GM19372 (cell line): ENCODE measurements at regions not wholly inside any gene's neighbourhood (a gene's known extent, or its start where the extent isn't known, plus 50 kb on each side); places are given as distances from the start of the nearest gene placed in this dataset.

ENCODE experiments used
- ATAC-seq: cut with Tn5 transposase; IDR thresholded peaks from one replicate; pipeline ENCODE4 v1.9.1; 2021; ENCODE audit warnings: mild to moderate bottlenecking, low read depth, moderate library complexity; ENCODE audit not compliant: unreplicated experiment

GRCh38 chr1:187283984-187284383 is 455.2 kb downstream of the PLA2G4A start:
- ATAC-seq, result no peak

DNA sequence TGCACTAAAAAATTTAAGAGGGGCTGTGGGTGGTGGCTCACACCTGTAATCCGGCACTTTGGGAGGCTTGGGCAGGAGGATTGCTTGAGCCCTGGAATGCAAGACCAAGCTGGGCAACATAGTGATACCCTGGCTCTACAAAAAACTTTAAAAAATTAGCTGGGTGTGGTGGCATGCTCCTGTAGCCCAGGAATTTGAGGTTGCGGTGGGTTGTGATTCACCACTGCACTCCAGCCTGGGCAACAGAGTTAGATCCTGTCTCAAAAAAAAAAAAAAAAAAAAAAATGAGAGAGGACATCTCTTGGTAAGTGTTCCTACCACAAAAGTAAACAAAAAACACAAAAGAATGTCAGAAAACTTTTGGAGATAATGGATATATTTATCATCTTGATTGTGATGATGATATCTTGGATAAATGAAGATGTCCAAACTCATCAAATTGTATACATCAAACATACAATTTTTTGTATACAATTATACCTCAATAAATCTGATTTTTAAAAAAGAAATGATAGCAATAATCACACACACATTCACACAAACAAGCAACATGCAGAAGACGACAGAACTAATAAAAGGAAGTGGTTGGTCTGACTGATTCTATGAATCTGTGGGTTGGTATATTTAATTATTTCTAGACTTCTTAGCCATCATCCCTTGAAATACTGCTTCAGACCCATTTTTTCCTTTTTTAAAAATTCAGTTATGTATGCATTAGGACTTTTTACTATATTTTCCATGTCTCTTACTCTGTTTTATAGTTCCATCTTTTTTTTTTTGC is 465.9 kb downstream of the PLA2G4A start:
- ATAC-seq, result no peak

DNA sequence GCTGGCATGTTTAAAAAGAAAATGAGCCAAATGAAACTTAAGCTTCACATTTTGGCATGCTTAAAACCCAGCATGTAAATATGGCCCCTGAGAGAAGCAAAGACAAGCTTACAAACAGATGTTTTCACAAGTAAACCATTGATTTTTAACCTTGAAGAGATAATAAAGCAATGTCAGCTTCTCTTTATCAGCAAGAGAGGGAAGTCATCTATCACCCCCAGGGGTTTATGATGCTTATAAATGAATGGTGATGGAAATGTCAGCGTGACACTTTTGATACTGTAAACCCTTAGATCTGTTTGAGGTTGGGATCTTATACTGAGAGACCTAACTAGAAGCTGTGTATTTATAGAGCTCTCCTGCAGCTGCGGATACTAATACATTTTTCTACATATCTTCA is 471.3 kb downstream of the PLA2G4A start:
- ATAC-seq, result no peak

DNA sequence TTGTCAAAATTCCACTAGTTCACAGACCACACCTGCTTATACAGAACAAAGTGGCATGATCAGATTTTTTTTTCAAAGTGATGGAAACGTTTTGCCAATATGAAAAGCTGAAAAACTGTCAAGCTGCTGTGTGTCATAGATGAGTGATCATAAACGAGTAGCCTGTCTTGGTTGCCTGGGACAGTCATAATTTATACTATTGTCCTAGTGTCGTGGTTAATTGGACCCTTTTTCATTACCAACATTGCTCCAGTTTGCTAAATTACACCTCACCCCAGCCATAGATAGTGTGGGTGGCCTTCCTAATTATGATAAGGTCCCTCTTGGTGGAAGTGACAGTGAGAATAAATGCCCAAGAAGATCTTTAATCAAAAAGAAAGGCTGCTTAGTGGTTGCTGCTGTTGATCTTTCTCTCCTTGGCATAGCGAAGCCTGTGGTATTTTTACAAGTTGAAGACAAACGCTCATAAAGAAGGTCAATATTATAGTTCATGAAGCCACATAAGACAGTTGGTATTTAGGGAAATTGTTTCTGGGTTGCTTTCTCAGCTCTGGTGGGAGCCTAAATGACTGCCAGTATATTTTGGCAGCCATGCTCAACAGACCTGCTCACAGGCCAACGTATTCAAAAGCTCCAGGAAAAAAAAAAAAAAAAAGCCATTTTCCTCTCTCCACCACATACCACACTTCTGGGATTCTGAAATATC is 478.1 kb downstream of the PLA2G4A start:
- no peak for ATAC-seq

- ATAC-seq, result no peak
Measured at GRCh38 chr1:187310038-187310631, 481.4 kb downstream of the PLA2G4A start.

DNA sequence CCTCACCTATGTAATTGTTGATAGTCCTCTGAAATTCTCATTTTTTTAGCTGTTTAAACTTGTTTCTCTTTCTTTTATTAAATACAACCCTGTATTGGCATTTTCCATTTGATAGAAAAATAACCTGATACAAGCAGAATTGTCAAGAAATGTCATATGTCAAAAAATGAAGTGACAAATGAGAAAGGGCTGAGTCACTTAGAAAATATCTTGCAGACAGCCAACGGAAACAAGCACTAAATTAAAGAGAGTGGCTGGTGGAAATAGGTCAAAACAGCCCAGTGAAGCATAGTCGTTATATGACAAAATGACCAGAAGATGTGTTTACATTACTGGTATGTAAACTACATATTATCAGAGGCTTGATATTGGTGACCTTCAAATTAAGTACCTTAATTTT is 484.4 kb downstream of the PLA2G4A start:
- no peak for ATAC-seq

- no peak for ATAC-seq
Measured at GRCh38 chr1:187326557-187326956, 497.8 kb downstream of the PLA2G4A start.

- no peak for ATAC-seq
Measured at GRCh38 chr1:187336441-187337168, 507.9 kb downstream of the PLA2G4A start.

GRCh38 chr1:187338762-187339412 is 510.1 kb downstream of the PLA2G4A start:
- no peak for ATAC-seq

DNA sequence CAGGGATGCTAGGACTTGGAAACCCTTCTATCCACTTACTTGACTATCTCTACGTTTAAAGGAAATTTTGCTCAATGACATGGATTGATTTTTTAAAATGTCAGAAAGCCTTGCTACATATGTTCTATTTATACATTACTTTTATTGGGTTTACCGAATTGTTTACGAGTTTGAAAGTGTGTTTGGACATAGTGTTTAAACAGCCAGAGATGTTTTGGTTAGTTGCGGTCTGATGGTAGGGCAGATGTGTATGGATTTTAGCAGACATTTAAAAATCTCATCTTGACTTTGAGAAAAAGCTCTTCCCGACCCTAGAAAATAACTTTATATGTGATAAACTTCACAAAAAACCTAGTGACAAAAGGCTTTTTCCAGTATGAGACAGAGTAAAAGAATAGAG is 513.7 kb downstream of the PLA2G4A start:
- no peak for ATAC-seq

DNA sequence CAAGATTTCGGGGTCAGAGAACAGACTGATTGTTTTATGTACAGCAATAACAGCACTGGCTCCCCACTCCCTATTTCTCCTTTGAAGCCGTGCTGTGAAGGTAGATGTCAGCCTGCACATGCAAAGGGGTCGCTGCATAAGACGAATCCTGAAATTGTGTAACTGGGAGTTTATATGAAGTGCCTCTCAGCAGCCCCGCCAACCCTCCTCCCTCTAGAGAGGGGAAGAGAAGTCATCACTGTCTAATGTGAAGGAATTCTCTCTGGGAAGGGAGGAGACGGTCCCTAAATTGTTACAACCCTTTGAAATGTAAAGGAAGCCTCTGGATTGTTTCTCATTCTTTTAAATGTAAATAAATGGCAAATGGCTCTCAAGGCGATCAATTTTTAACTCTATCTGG is 545.3 kb downstream of the PLA2G4A start:
- no peak for ATAC-seq

DNA sequence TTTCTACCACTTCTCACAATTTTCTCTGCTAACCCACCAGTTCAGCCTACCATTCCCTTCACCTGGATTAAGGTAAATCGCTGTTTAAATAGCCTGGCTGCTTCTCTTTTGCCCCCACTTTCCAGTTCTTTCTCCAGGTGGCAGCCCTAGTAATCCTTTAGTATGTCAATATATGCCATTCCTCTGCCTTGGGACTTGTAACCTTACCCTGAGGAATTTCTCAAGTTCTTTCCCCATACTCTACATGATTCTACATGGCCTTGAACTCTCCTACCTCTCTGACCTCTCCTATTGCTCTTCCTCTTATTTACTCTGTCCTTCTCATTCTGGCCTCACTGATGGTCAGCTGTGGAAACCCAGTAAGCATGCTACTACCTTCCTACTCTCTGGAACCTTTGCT is 546.0 kb downstream of the PLA2G4A start:
- ATAC-seq, result no peak

DNA sequence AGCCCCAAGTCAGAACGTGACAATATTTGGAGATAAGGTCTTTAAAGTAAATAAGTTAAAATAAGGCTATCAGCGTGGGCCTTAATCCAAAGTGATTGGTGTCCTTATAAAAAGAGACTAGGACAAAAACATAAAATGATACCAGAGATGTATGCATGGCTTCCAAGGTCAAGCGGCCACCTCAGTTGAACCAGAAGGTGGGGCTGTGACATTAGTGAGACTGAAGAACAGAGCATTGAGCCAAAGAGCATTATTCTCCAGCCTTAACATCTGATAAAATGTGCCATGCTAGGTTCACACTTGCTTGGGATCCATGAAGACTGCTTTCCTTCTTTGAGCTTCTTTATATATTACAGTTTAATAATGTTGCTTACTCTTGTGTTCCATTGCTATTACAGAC is 554.6 kb downstream of the PLA2G4A start:
- ATAC-seq, result no peak

DNA sequence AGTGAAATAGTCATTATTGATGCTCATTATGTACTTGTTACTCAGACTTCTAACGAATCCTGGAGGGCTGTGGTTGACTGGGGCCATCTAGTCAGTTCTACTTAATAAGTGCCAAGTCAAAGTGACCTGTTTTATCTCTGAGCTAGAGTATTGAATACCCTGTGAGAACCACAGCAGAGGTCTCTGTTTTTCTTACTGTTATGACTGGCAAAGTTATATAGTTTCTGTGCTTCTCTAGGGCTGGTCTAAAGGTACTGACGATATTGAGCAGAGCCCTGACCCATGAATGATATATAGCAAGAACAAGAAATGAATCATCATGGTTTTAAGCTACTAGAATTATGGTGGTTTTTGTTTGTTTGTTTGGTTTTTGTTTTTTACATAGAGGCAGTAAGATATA is 555.8 kb downstream of the PLA2G4A start:
- ATAC-seq, result no peak

GRCh38 chr1:187390215-187390818 is 561.6 kb downstream of the PLA2G4A start:
- no peak for ATAC-seq

GRCh38 chr1:187396226-187396625 is 567.5 kb downstream of the PLA2G4A start:
- no peak for ATAC-seq

DNA sequence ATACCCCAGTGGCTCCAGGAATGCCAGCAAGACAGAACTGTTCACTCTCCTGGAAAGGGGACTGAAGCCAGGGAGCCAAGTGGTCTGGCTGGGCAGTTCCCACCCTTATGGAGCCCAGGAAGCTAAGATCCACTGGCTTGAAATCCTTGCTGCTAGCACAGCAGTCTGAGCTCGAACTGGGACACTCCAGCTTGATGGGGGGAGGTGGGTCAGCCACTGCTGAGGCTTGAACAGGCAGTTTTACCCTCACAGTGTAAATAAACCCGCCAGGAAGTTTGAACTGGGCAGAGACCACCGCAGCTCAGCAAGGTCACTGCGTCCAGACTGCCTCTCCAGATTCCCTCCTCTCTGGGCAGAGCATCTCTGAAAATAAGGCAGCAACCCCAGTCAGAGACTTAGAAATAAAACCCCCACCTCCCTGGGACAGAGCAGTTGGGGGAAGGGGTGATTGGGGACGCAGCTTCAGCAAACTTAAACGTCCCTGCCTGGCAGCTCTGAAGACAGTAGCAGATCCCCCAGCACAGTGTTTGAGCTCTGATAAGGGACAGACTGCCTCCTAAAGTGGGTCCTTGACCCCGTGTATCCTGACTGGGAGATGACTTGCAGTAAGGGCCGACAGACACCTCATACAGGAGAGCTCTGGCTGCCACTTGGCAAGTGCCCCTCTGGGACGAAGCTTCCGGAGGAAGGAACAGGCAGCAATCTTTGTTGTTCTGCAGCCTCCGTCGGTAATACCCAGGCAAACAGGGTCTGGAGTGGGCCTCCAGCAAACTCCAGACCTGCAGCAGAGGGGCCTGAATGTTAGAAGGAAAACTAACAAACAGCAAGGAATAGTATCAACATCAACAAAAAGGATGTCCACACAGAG is 568.4 kb downstream of the PLA2G4A start:
- ATAC-seq, result no peak

- ATAC-seq, result no peak
Measured at GRCh38 chr1:187408212-187409004, 579.7 kb downstream of the PLA2G4A start.
